ENCODE measurements at regions not wholly inside any gene's neighbourhood (a gene's known extent, or its start where the extent isn't known, plus 50 kb on each side); places are given as distances from the start of the nearest gene placed in this dataset.
"Not testable (repeated sequence)": the region's sequence is repeated elsewhere in the genome, so short reads cannot be mapped to it uniquely, and the experiment has no call there.

DNA sequence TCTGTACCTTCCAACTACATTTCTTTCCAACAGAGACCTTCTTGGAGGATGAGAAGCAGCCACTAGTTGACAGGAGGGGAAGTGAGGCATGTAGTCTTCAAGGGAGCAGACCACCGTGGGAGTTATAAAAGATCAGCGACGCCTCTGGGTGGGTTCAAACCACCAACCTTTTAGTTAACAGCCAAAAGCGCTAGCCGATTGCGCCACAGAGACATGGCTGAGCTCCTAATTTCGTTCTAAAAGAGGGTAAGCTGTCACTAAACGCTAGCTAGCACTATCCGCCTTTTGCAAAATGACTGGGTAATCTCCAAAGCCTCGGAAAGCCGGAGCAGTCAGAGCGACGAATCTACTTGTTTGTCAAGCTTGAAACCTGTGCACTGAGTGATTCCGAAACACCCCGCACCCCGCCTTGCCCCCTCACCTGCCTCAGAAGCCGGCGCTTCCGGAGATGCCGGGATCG is 135.8 kb downstream of the FAM72B start:
- CTCF ChIA-PET; H3K27me3 Mint-ChIP-seq (ENCODE audit: unreplicated experiment); H3K9me3 Mint-ChIP-seq (ENCODE audit: low read depth, unreplicated experiment); BruUV-seq (replicated peaks); DNase-seq; intact Hi-C loops (cut with micrococcal nuclease; ENCODE audit: unreplicated experiment); H3K4me1 Mint-ChIP-seq (ENCODE audit: low read depth, unreplicated experiment); H3K27ac Mint-ChIP-seq (ENCODE audit: unreplicated experiment); H3K4me3 Mint-ChIP-seq (ENCODE audit: low read depth, unreplicated experiment); H3K36me3 Mint-ChIP-seq (ENCODE audit: insufficient read depth, unreplicated experiment): not testable (repeated sequence)

GRCh38 chr1:121048769-121049443 is 135.2 kb downstream of the FAM72B start:
- H3K27me3 Mint-ChIP-seq (ENCODE audit: unreplicated experiment); CTCF ChIA-PET; H3K36me3 Mint-ChIP-seq (ENCODE audit: insufficient read depth, unreplicated experiment); intact Hi-C loops (cut with micrococcal nuclease; ENCODE audit: unreplicated experiment); H3K27ac Mint-ChIP-seq (ENCODE audit: unreplicated experiment); BruUV-seq (replicated peaks); H3K9me3 Mint-ChIP-seq (ENCODE audit: low read depth, unreplicated experiment); H3K4me3 Mint-ChIP-seq (ENCODE audit: low read depth, unreplicated experiment); DNase-seq; H3K4me1 Mint-ChIP-seq (ENCODE audit: low read depth, unreplicated experiment): not testable (repeated sequence)

- DNase-seq; CTCF ChIA-PET; H3K27ac Mint-ChIP-seq (ENCODE audit: unreplicated experiment); H3K4me3 Mint-ChIP-seq (ENCODE audit: low read depth, unreplicated experiment); BruUV-seq (replicated peaks); intact Hi-C loops (cut with micrococcal nuclease; ENCODE audit: unreplicated experiment); H3K27me3 Mint-ChIP-seq (ENCODE audit: unreplicated experiment); H3K9me3 Mint-ChIP-seq (ENCODE audit: low read depth, unreplicated experiment); H3K4me1 Mint-ChIP-seq (ENCODE audit: low read depth, unreplicated experiment); H3K36me3 Mint-ChIP-seq (ENCODE audit: insufficient read depth, unreplicated experiment): not testable (repeated sequence)
Observed at GRCh38 chr1:121050097-121050496, 134.0 kb downstream of the FAM72B start.

DNA sequence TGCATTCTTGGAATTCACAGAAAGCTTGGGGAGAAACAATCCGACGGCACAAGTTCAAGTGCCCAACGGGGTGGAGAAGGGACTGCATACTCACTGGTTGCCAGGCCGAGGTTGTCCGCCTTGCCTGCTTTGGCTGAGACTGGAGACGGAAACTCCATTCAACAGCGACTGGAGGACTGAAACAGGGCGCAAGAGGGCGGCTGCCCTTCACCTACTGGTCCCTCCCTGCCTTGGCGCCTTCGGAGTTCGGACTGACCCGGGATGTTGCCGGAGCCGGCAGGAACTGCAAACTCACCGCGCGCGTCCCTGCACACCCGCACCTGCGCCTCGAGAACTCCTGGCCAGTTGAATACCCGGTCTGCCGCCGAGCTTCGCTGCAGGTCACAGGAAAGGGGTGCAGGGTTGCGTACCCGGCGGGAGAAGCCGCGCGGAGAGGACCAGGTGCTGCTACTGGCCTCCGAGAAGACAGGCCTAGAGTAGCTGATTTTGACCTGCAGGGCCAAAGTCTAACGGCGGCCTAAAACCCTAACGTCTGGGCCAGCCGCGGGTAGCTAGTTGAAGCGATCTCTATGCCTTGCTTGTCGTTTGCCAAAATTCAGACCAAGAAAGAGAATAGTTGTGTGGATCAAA is 132.9 kb downstream of the FAM72B start:
- intact Hi-C loops (cut with micrococcal nuclease; ENCODE audit: unreplicated experiment); H3K27me3 Mint-ChIP-seq (ENCODE audit: unreplicated experiment); H3K9me3 Mint-ChIP-seq (ENCODE audit: low read depth, unreplicated experiment); CTCF ChIA-PET; H3K27ac Mint-ChIP-seq (ENCODE audit: unreplicated experiment); DNase-seq; BruUV-seq (replicated peaks); H3K4me1 Mint-ChIP-seq (ENCODE audit: low read depth, unreplicated experiment); H3K36me3 Mint-ChIP-seq (ENCODE audit: insufficient read depth, unreplicated experiment); H3K4me3 Mint-ChIP-seq (ENCODE audit: low read depth, unreplicated experiment): not testable (repeated sequence)

DNA sequence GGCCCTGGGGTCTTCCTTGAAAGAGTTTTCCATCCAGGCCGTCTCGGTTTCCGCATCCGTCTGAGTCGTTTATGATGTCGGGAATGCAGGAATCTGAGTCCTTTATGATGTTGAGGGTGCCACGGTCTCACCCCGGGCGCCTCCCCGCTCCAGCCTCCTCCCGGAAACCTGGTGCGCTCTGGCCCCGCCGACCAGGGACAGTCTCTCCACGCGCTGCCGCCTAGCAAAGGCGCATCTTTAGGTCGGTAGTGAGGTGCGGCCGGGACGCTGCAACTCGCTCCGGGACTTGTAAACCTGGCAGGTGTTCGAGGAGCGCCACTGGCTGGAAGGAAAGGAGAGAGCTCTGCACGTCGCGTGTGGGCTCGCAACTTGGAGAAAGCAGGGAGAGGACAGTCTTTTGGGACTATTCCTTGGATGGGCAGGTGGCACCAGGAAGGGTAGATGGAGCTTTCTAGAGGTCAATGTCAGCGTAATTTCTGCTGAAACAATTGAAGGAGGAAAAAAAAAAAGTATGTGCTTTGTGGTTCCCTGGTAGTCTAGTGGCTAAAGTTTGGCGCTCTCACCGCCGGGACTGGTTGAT is 132.0 kb downstream of the FAM72B start:
- H3K27ac Mint-ChIP-seq (ENCODE audit: unreplicated experiment); H3K27me3 Mint-ChIP-seq (ENCODE audit: unreplicated experiment); H3K4me3 Mint-ChIP-seq (ENCODE audit: low read depth, unreplicated experiment); H3K36me3 Mint-ChIP-seq (ENCODE audit: insufficient read depth, unreplicated experiment); DNase-seq; H3K9me3 Mint-ChIP-seq (ENCODE audit: low read depth, unreplicated experiment); H3K4me1 Mint-ChIP-seq (ENCODE audit: low read depth, unreplicated experiment); CTCF ChIA-PET; intact Hi-C loops (cut with micrococcal nuclease; ENCODE audit: unreplicated experiment); BruUV-seq (replicated peaks): not testable (repeated sequence)

DNA sequence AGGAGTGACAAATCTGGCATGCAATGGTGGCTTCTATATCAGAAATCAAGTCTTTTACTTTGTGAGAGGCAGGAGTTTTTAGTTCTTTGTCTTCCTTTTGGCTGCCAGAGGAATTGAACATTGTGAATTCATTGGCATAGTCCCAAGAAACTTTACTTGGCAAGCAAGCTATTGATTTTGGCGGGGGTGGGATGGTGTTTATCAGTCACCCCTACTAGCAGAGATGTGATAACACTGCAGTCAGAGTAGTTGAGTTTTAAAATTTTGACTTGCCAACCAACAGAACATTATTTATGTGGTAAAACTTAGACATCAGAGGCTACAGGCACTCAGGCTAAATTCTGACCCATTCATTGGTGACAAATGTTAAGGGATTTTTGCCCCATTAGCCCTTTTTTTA is 129.2 kb downstream of the FAM72B start:
- H3K27ac Mint-ChIP-seq (ENCODE audit: unreplicated experiment); intact Hi-C loops (cut with micrococcal nuclease; ENCODE audit: unreplicated experiment); H3K4me3 Mint-ChIP-seq (ENCODE audit: low read depth, unreplicated experiment); CTCF ChIA-PET; DNase-seq; BruUV-seq (replicated peaks); H3K9me3 Mint-ChIP-seq (ENCODE audit: low read depth, unreplicated experiment); H3K36me3 Mint-ChIP-seq (ENCODE audit: insufficient read depth, unreplicated experiment); H3K27me3 Mint-ChIP-seq (ENCODE audit: unreplicated experiment); H3K4me1 Mint-ChIP-seq (ENCODE audit: low read depth, unreplicated experiment): not testable (repeated sequence)

DNA sequence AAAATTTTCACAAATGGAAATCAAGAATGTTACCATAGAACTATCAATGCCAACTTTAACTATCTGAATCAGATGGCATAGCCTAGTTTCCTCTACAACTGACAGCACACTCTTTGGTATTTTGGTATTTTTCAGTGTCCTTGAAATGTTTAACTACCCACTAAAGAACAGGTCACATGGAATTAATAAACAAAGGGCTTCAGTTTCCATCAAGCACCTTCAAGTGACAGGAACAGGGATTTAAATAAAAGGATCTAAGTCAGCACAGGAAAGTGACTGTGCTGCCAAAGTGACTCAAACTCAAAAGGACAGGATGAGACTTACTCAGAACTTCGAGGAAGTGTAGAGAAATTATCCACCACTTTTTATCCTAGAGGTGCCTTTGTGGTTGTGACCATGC is 117.2 kb downstream of the FAM72B start:
- H3K36me3 Mint-ChIP-seq (ENCODE audit: insufficient read depth, unreplicated experiment); DNase-seq; BruUV-seq (replicated peaks); H3K4me1 Mint-ChIP-seq (ENCODE audit: low read depth, unreplicated experiment); H3K27ac Mint-ChIP-seq (ENCODE audit: unreplicated experiment); H3K27me3 Mint-ChIP-seq (ENCODE audit: unreplicated experiment); H3K4me3 Mint-ChIP-seq (ENCODE audit: low read depth, unreplicated experiment); intact Hi-C loops (cut with micrococcal nuclease; ENCODE audit: unreplicated experiment); CTCF ChIA-PET; H3K9me3 Mint-ChIP-seq (ENCODE audit: low read depth, unreplicated experiment): not testable (repeated sequence)

- H3K27me3 Mint-ChIP-seq (ENCODE audit: unreplicated experiment); CTCF ChIA-PET; H3K4me1 Mint-ChIP-seq (ENCODE audit: low read depth, unreplicated experiment); H3K9me3 Mint-ChIP-seq (ENCODE audit: low read depth, unreplicated experiment); H3K36me3 Mint-ChIP-seq (ENCODE audit: insufficient read depth, unreplicated experiment); intact Hi-C loops (cut with micrococcal nuclease; ENCODE audit: unreplicated experiment); BruUV-seq (replicated peaks); DNase-seq; H3K4me3 Mint-ChIP-seq (ENCODE audit: low read depth, unreplicated experiment); H3K27ac Mint-ChIP-seq (ENCODE audit: unreplicated experiment): not testable (repeated sequence)
Observed at GRCh38 chr1:121068738-121069499, 115.2 kb downstream of the FAM72B start.

- H3K4me1 Mint-ChIP-seq (ENCODE audit: low read depth, unreplicated experiment); H3K36me3 Mint-ChIP-seq (ENCODE audit: insufficient read depth, unreplicated experiment); BruUV-seq (replicated peaks); intact Hi-C loops (cut with micrococcal nuclease; ENCODE audit: unreplicated experiment); H3K4me3 Mint-ChIP-seq (ENCODE audit: low read depth, unreplicated experiment); DNase-seq; H3K27me3 Mint-ChIP-seq (ENCODE audit: unreplicated experiment); H3K9me3 Mint-ChIP-seq (ENCODE audit: low read depth, unreplicated experiment); CTCF ChIA-PET; H3K27ac Mint-ChIP-seq (ENCODE audit: unreplicated experiment): not testable (repeated sequence)
Observed at GRCh38 chr1:121073852-121074251, 110.3 kb downstream of the FAM72B start.

Measured in Calu3 (cell line).